GM12875 (cell line): ENCODE measurements at regions not wholly inside any gene's neighbourhood (a gene's known extent, or its start where the extent isn't known, plus 50 kb on each side); places are given as distances from the start of the nearest gene placed in this dataset.

Experiments
- H3K4me3 ChIP-seq: one replicate; pipeline ENCODE4 v1.5.1; 2011; ENCODE audit warnings: low read depth, low read length, control low read depth
- TF ChIP-seq, protein P1 (sequence below): IDR thresholded peaks from 2 replicates; pipeline ENCODE4 v1.5.1; 2011; ENCODE audit warnings: low read depth, mild to moderate bottlenecking, control low read depth, inconsistent platforms, low read length, moderate library complexity, borderline replicate concordance; ENCODE audit not compliant: insufficient read depth

GRCh38 chr15:98400120-98400519, 248.2 kb upstream of the IGF1R start:
- H3K4me3 ChIP-seq = no peak overlapping the region
- TF ChIP-seq, protein P1, sequence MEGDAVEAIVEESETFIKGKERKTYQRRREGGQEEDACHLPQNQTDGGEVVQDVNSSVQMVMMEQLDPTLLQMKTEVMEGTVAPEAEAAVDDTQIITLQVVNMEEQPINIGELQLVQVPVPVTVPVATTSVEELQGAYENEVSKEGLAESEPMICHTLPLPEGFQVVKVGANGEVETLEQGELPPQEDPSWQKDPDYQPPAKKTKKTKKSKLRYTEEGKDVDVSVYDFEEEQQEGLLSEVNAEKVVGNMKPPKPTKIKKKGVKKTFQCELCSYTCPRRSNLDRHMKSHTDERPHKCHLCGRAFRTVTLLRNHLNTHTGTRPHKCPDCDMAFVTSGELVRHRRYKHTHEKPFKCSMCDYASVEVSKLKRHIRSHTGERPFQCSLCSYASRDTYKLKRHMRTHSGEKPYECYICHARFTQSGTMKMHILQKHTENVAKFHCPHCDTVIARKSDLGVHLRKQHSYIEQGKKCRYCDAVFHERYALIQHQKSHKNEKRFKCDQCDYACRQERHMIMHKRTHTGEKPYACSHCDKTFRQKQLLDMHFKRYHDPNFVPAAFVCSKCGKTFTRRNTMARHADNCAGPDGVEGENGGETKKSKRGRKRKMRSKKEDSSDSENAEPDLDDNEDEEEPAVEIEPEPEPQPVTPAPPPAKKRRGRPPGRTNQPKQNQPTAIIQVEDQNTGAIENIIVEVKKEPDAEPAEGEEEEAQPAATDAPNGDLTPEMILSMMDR = no peak

DNA sequence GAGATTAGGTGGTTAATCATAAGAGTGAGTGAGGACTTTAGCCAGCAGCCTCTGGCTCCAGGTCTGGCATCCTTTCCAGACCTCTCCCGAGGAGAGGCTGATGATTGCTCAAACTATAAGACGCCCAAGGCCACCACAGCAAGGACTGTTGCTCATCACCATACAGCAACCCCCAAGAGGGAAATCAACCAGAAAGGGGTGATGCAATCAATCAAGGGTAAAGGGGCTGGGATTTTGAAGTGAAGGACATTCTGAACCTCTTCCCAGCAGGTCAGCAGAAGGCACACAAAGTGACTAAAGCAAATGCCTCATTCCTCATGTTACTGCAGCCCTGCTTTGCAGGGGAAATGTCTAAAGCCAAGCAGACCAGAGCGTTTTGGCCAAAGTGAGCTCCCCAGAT, 247.3 kb upstream of the IGF1R start:
- no peak overlapping the region for H3K4me3 ChIP-seq
- TF ChIP-seq, protein P1 = no peak

DNA sequence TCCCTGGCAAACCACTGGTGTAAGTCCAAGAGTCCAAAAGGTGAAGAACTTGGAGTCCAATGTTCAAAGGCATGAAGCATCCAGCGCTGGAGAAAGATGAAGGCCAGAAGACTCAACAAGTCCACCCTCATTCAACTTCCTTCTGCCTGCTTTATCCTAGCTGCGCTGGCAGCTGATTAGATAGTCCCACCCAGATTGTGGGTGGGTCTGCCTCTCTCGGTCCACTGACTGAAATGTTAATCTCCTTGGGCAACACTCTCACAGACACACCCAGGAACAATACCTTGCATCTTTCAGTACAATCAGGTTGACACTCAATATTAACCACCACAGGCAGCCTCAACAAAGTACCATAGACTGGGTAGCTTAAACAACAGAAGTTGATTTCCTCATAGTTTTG, 245.9 kb upstream of the IGF1R start:
- H3K4me3 ChIP-seq = no peak overlapping the region
- TF ChIP-seq, protein P1 = no peak

DNA sequence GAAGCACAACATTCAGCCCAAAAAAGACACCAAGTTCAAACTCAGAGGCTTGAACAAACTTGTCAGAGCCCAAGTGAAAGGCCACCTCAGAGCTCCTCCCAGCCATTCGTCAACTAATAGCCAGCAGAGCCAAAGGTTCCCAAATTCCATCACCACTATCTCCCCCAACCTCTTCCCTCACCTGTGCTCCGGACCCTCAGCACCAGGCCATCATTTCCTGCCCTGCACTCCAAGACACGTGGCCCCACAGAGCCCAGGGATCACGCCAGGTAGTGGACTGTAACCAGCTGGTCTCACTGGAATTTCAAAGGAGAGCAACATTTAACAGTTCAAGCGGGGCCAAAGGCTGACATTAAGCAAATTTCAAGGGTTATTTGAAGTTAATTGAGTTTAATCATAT, 245.2 kb upstream of the IGF1R start:
- no peak overlapping the region for H3K4me3 ChIP-seq
- TF ChIP-seq, protein P1 = no peak

DNA sequence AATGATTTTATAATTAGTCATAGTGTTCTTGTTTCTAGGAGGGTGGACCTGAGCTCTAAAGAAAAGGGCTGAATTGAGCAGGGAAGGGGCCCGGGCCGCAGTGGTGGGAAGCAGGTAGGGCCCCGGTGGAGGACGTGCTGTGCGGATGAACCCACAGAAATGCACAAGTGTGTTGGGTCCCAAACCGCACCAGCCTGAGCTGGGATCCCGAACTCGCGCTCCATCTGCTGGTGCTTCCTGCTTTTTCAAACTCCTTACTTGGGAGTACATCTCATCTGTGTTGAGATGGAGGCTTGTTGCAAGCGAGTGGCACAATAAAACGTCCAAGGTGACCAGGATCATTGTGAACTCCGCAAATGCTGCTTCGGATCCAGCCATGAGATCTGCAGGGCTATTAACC, 244.8 kb upstream of the IGF1R start:
- TF ChIP-seq, protein P1 = no peak

GRCh38 chr15:98405013-98405412, 243.3 kb upstream of the IGF1R start:
- TF ChIP-seq, protein P1 = no peak
- no peak overlapping the region for H3K4me3 ChIP-seq

More for the DNA sequence above, 244.8 kb upstream of the IGF1R start:
- no peak overlapping the region for H3K4me3 ChIP-seq

DNA sequence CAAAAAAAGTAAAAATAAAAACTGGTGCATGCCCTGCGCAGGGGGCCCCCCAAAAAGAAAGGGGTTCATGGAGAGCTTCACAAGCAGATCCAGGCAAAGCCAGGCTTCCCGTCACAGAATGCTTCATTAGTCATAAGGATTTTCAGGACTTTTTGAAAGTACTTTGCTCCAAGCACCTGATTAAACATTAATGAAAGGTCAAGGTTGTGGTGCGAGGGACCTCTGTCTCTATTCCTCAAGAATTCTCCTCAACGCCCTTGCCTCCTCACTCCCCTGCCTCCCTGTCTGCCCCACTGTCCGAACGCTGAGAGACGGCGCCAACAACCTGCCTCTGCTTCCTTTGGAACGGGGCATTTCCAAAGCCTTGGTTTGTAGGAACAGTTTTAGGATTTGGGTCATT, 240.1 kb upstream of the IGF1R start:
- no peak overlapping the region for H3K4me3 ChIP-seq
- TF ChIP-seq, protein P1 = no peak
